SK-N-SH (cell line): ENCODE measurements at regions not wholly inside any gene's neighbourhood (a gene's known extent, or its start where the extent isn't known, plus 50 kb on each side); places are given as distances from the start of the nearest gene placed in this dataset.

Experiments
- CTCF ChIA-PET: fragments of 300-600, 350-600 bp; formaldehyde crosslinking; extraction: SDS; loops from one replicate; lab custom pipeline; 2021; lab: Yijun Ruan, JAX
- POLR2A ChIA-PET: fragments of 350-600 bp; sonication (Branson Sonifier 250); formaldehyde crosslinking; extraction: SDS; loops from one replicate; lab custom pipeline; 2020; ENCODE audit warnings: antibody characterized with exemption, inconsistent platforms; lab: Yijun Ruan, JAX
- DNase-seq: peaks from one replicate; pipeline ENCODE4 v3.0.0; 2012
- H2AFZ ChIP-seq: fragments of 200-600 bp; sonication (generic); 2 replicates; pipeline ENCODE4 v1.8.1; 2016; ENCODE audit warnings: antibody characterized with exemption, mild to moderate bottlenecking, low read depth
- H3F3A ChIP-seq: fragments of 200-600 bp; sonication (generic); replicated peaks from 2 replicates; pipeline ENCODE3; 2016; ENCODE audit warnings: antibody characterized with exemption, mild to moderate bottlenecking; ENCODE audit not compliant: insufficient read depth
- H3K27ac ChIP-seq, 2 experiments: fragments of 200-500 bp in 1 of 2; fragments of 200-600 bp in 1 of 2; sonication (Bioruptor generic) in 1 of 2; sonication (generic), shearing (Covaris generic) in 1 of 2; 2 replicates each; pipeline versions ENCODE4 v1.5.1 to v1.6.1; 2014 to 2016; ENCODE audit warnings: low read depth in 2 of 2, inconsistent platforms in 1 of 2, low read length in 1 of 2, mild to moderate bottlenecking in 1 of 2, mixed read lengths in 1 of 2
- H3K27me3 ChIP-seq: fragments of 200-600 bp; sonication (generic), shearing (Covaris generic); 2 replicates; pipeline ENCODE4 v1.6.1; 2016; ENCODE audit warnings: mixed run types; ENCODE audit not compliant: insufficient read depth
- H3K36me3 ChIP-seq, 2 experiments: fragments of 200-500 bp in 1 of 2; fragments of 200-600 bp in 1 of 2; sonication (Bioruptor generic) in 1 of 2; sonication (generic) in 1 of 2; replicated peaks in 1 of 2; 2 replicates each; pipeline versions ENCODE3 to v1.5.1; 2014 to 2016; ENCODE audit warnings: low read length in 1 of 2, mild to moderate bottlenecking in 1 of 2; ENCODE audit not compliant: insufficient read depth in 2 of 2, control insufficient read depth in 1 of 2
- H3K4me1 ChIP-seq, 2 experiments: fragments of 200-500 bp in 1 of 2; fragments of 200-600 bp in 1 of 2; sonication (Bioruptor generic) in 1 of 2; sonication (generic), shearing (Covaris generic) in 1 of 2; 2 replicates each; pipeline versions ENCODE4 v1.5.1 to v1.6.1; 2014 to 2016; ENCODE audit warnings: low read depth in 1 of 2, low read length in 1 of 2, mixed run types in 1 of 2; ENCODE audit not compliant: insufficient read depth in 2 of 2, control insufficient read depth in 1 of 2
- H3K4me2 ChIP-seq: fragments of 200-600 bp; sonication (generic), shearing (Covaris generic); 2 replicates; pipeline ENCODE4 v1.6.1; 2017; ENCODE audit warnings: mixed run types
- H3K4me3 ChIP-seq, 2 experiments: fragments of 200-500 bp in 1 of 2; fragments of 200-600 bp in 1 of 2; sonication (Bioruptor generic) in 1 of 2; sonication (generic), shearing (Covaris generic) in 1 of 2; 2 replicates each; pipeline versions ENCODE4 v1.5.1 to v1.8.1; 2014 to 2016; ENCODE audit warnings: low read depth in 2 of 2, inconsistent platforms in 1 of 2, low read length in 1 of 2, mild to moderate bottlenecking in 1 of 2, mixed read lengths in 1 of 2, moderate library complexity in 1 of 2
- H3K79me2 ChIP-seq: fragments of 200-600 bp; sonication (generic); 2 replicates; pipeline ENCODE4 v1.8.1; 2017; ENCODE audit warnings: mild to moderate bottlenecking; ENCODE audit not compliant: insufficient read depth
- H3K9ac ChIP-seq: fragments of 200-600 bp; sonication (generic); 2 replicates; pipeline ENCODE4 v1.6.1; 2017; ENCODE audit warnings: mixed run types
- H3K9me2 ChIP-seq: fragments of 200-600 bp; sonication (generic); 2 replicates; pipeline ENCODE4 v1.6.1; 2017; ENCODE audit warnings: mixed run types
- H3K9me3 ChIP-seq: fragments of 200-600 bp; sonication (generic); 2 replicates; pipeline ENCODE4 v1.6.1; 2017; ENCODE audit warnings: mixed run types, mild to moderate bottlenecking, moderate library complexity
- H4K20me1 ChIP-seq: fragments of 200-600 bp; sonication (generic); 2 replicates; pipeline ENCODE4 v1.6.1; 2017; ENCODE audit warnings: mild to moderate bottlenecking, mixed run types; ENCODE audit not compliant: insufficient read depth
- FOXM1 ChIP-seq: IDR thresholded peaks from 2 replicates; pipeline ENCODE4 v1.4.0; 2012; ENCODE audit warnings: low read depth, mild to moderate bottlenecking
- IRF3 ChIP-seq: fragments of 150-350 bp; IDR thresholded peaks from 2 replicates; pipeline ENCODE4 v1.6.1; 2016; ENCODE audit warnings: mild to moderate bottlenecking, low read depth, low read length
- PBX3 ChIP-seq: IDR thresholded peaks from 2 replicates; pipeline ENCODE4; 2012
- RCOR1 ChIP-seq: fragments of 150-350 bp; IDR thresholded peaks from 2 replicates; pipeline ENCODE4 v1.6.1; 2017; ENCODE audit warnings: antibody characterized with exemption, low read length
- REST ChIP-seq: IDR thresholded peaks from 2 replicates; pipeline ENCODE4 v1.6.1; 2012; ENCODE audit warnings: mild to moderate bottlenecking, low read depth, low read length, moderate library complexity
- SIN3A ChIP-seq: IDR thresholded peaks from 2 replicates; pipeline ENCODE4 v1.6.1; 2012; ENCODE audit warnings: low read depth, mild to moderate bottlenecking, low read length, moderate library complexity, borderline replicate concordance
- SMC3 ChIP-seq: IDR thresholded peaks from 2 replicates; pipeline ENCODE4 v1.6.1; 2012; ENCODE audit warnings: low read depth, low read length, improper control_type of control experiment
- TCF12 ChIP-seq: IDR thresholded peaks from 2 replicates; pipeline ENCODE4 v1.4.0; 2012
- WGBS: methylation state at CpG from one replicate; pipeline ENCODE4 v1.1.6; 2017; ENCODE audit warnings: low lambda C conversion rate; 5-methylcytosine and 5-hydroxymethylcytosine counted together

- no peak for TF ChIP-seq PBX3
- no peak for TF ChIP-seq IRF3
- no peak for TF ChIP-seq RCOR1
Observed at GRCh38 chr12:63382930-63383329, 231.9 kb upstream of the AVPR1A start (continued).

- H3K27ac ChIP-seq = no peak overlapping the region
- WGBS = 18% methylated on average over 1 of the region's 1 CpG
- POLR2A ChIA-PET = no interaction called here
Observed at GRCh38 chr12:63362791-63363190, 211.8 kb upstream of the AVPR1A start.

More at GRCh38 chr12:63362791-63363190, 211.8 kb upstream of the AVPR1A start:
- CTCF ChIA-PET = no interaction called here
- H3K9me3 ChIP-seq = no peaks in the 10 kb centered on the region; the same call in 1 of the 2 replicates
- no peak overlapping the region for H3K4me2 ChIP-seq
- no peak overlapping the region for H3K4me3 ChIP-seq
- no peaks in the 10 kb centered on the region for H3K9me2 ChIP-seq
- no peaks in the 10 kb centered on the region for H3K36me3 ChIP-seq
- H4K20me1 ChIP-seq = no peaks in the 10 kb centered on the region
- DNase-seq = no peak
- H3K27me3 ChIP-seq = no peaks in the 10 kb centered on the region; the same call in 1 of the 2 replicates
- no peak overlapping the region for H3K9ac ChIP-seq
- H3K4me1 ChIP-seq = no peaks in the 10 kb centered on the region
- no peak overlapping the region for H2AFZ ChIP-seq
- TF ChIP-seq SMC3 (no peak), FOXM1 (no peak), TCF12 (peak; percentile 38; the same call in 1 of the 2 replicates), SIN3A (no peak), REST (no peak)
- no peaks in the 10 kb centered on the region for H3F3A ChIP-seq
- H3K79me2 ChIP-seq = no peaks in the 10 kb centered on the region
